ENCODE measurements at regions not wholly inside any gene's neighbourhood (a gene's known extent, or its start where the extent isn't known, plus 50 kb on each side); places are given as distances from the start of the nearest gene placed in this dataset.

GRCh38 chr7:53292341-53292740, 256.9 kb downstream of the POM121L12 start:
- 59 to 76% (median 74%) methylated on average over 4 of the region's 4 CpGs for WGBS, 3 donors
- Histone ChIP-seq H3K27ac (no peak overlapping the region), H3K4me1 (ENCODE audit: insufficient read depth) (no peaks in the 10 kb centered on the region), H3K9me3 (peaks cover 0 to 3% of the 10 kb centered on the region in 2 donors), H3K36me3 (no peaks in the 10 kb centered on the region), H3K4me3 (no peak overlapping the region), H3K27me3 (no peaks in the 10 kb centered on the region)
- DNase-seq: no peak
- intact Hi-C loops (cut with DNase I): no loop called here
- TF ChIP-seq EP300 (IDR thresholded peaks at IDR 0.05): no peak
- TF ChIP-seq CTCF (IDR thresholded peaks at IDR 0.05): no peak
- TF ChIP-seq POLR2A (IDR thresholded peaks at IDR 0.05): no peak

- DNase-seq: no peak
- Histone ChIP-seq H3K9me3 (no peaks in the 10 kb centered on the region), H3K4me3 (no peak overlapping the region), H3K4me1 (ENCODE audit: insufficient read depth) (no peaks in the 10 kb centered on the region), H3K36me3 (no peaks in the 10 kb centered on the region), H3K27ac (no peak overlapping the region), H3K27me3 (no peaks in the 10 kb centered on the region)
- no peak for TF ChIP-seq EP300 (IDR thresholded peaks at IDR 0.05)
- no peak for TF ChIP-seq POLR2A (IDR thresholded peaks at IDR 0.05)
- TF ChIP-seq CTCF (IDR thresholded peaks at IDR 0.05): no peak
- WGBS, 3 donors: 35 to 51% (median 44%) methylated on average over 4 of the region's 4 CpGs
- intact Hi-C loops (cut with DNase I): no loop called here
Measured at GRCh38 chr7:53302496-53303246, 267.2 kb downstream of the POM121L12 start.

- Histone ChIP-seq H3K27ac (no peak overlapping the region), H3K27me3 (no peaks in the 10 kb centered on the region), H3K4me1 (ENCODE audit: insufficient read depth) (no peaks in the 10 kb centered on the region), H3K36me3 (no peaks in the 10 kb centered on the region), H3K9me3 (no peaks in the 10 kb centered on the region), H3K4me3 (no peak overlapping the region)
- 88 to 90% (median 89%) methylated on average over 2 of the region's 2 CpGs for WGBS, 3 donors
- TF ChIP-seq EP300 (IDR thresholded peaks at IDR 0.05): no peak
- TF ChIP-seq CTCF (IDR thresholded peaks at IDR 0.05): no peak
- TF ChIP-seq POLR2A (IDR thresholded peaks at IDR 0.05): no peak
- DNase-seq: no peak
- intact Hi-C loops (cut with DNase I): no loop called here
Measured at GRCh38 chr7:53303781-53304180, 268.3 kb downstream of the POM121L12 start.

- 90 to 96% (median 94%) methylated on average over 3 of the region's 3 CpGs for WGBS, 3 donors
- intact Hi-C loops (cut with DNase I): no loop called here
- TF ChIP-seq POLR2A (IDR thresholded peaks at IDR 0.05) (no peak), EP300 (IDR thresholded peaks at IDR 0.05) (no peak), CTCF (IDR thresholded peaks at IDR 0.05) (no peak)
- H3K4me3 ChIP-seq: no peak overlapping the region
- no peaks in the 10 kb centered on the region for H3K9me3 ChIP-seq
- no peaks in the 10 kb centered on the region for H3K4me1 ChIP-seq (ENCODE audit: insufficient read depth)
- H3K36me3 ChIP-seq: no peaks in the 10 kb centered on the region
- H3K27ac ChIP-seq: no peak overlapping the region
- no peaks in the 10 kb centered on the region for H3K27me3 ChIP-seq
- DNase-seq: no peak
Measured at GRCh38 chr7:53306846-53307245, 271.4 kb downstream of the POM121L12 start.
